HepG2 (cell line): ENCODE measurements at regions not wholly inside any gene's neighbourhood (a gene's known extent, or its start where the extent isn't known, plus 50 kb on each side); places are given as distances from the start of the nearest gene placed in this dataset.
"Not testable (repeated sequence)": the region's sequence is repeated elsewhere in the genome, so short reads cannot be mapped to it uniquely, and the experiment has no call there.

ENCODE experiments used
- ATAC-seq: fragments of 200-7000 bp; cut with Tn5 transposase; 3 replicates; pipeline ENCODE4 v1.9.1; 2020; ENCODE audit warnings: mild to moderate bottlenecking, moderate library complexity
- BruUV-seq: library from RNA; stranded (reverse); fragments of 400-500 nt; replicated peaks from 2 replicates; lab custom pipeline; 2021; lab: Mats Ljungman, UMichigan
- CTCF ChIA-PET: fragments of 300-600 bp; formaldehyde crosslinking; extraction: SDS; loops from one replicate; lab custom pipeline; 2021; ENCODE audit warnings: low total read pairs, inconsistent platforms, low intra/inter-chr PET ratio; lab: Yijun Ruan, JAX
- POLR2A ChIA-PET: fragments of 350-600 bp; sonication (Branson Sonifier 250); formaldehyde crosslinking; loops from one replicate; lab custom pipeline; 2020; ENCODE audit warnings: antibody characterized with exemption, inconsistent platforms; lab: Yijun Ruan, JAX
- DNase-seq: peaks from one replicate; pipeline ENCODE4 v3.0.0-alpha.2; 2015; ENCODE audit warnings: low spot score
- FAIRE-seq: peaks from 3 replicates; lab custom pipeline; 2011; peaks lifted over from hg19 to GRCh38; lab: Jason Lieb, UNC
- H2AFZ ChIP-seq: one replicate; pipeline ENCODE4 v1.6.1; 2011; ENCODE audit warnings: low read length, inconsistent platforms
- H3K27ac ChIP-seq: fragments of 300-600 bp; 3 replicates; pipeline ENCODE4 v1.8.0; 2011; ENCODE audit warnings: mixed run types, mild to moderate bottlenecking, mixed read lengths, low read length, inconsistent platforms; ENCODE audit not compliant: insufficient read depth; ENCODE audit errors: extremely low read length
- H3K27me3 ChIP-seq, 2 experiments: fragments of 200-600 bp in 1 of 2; 2 replicates in 1 of 2; 3 replicates in 1 of 2; pipeline versions ENCODE4 v1.6.0 to v1.8.0; 2011; ENCODE audit warnings: low read length in 2 of 2, mild to moderate bottlenecking in 2 of 2, moderate library complexity in 2 of 2, inconsistent platforms in 1 of 2; ENCODE audit not compliant: insufficient read depth in 2 of 2, control insufficient read depth in 1 of 2
- H3K36me3 ChIP-seq, 2 experiments: fragments of 200-600 bp in 1 of 2; replicated peaks in 1 of 2; 2 replicates in 1 of 2; 3 replicates in 1 of 2; pipeline versions ENCODE4 v1.5.1 to v1.8.0; 2011; ENCODE audit warnings: low read length in 2 of 2, inconsistent platforms in 1 of 2; ENCODE audit not compliant: insufficient read depth in 2 of 2, control insufficient read depth in 1 of 2
- H3K4me1 ChIP-seq: 2 replicates; pipeline ENCODE4 v1.5.1; 2012; ENCODE audit warnings: low read length, inconsistent platforms; ENCODE audit not compliant: insufficient read depth
- H3K4me2 ChIP-seq: 2 replicates; pipeline ENCODE4 v1.6.0; 2011; ENCODE audit warnings: low read depth, low read length, inconsistent platforms
- H3K4me3 ChIP-seq, 3 experiments: fragments of 200-600 bp in 1 of 3; sonication (generic), shearing (Covaris generic) in 1 of 3; replicated peaks in 1 of 3; 2 replicates each; pipeline ENCODE4 v1.5.1; 2011 to 2016; ENCODE audit warnings: low read length in 3 of 3, inconsistent platforms in 2 of 3, low read depth in 2 of 3, mild to moderate bottlenecking in 2 of 3, control low read depth in 1 of 3, mixed read lengths in 1 of 3; ENCODE audit not compliant: insufficient read depth in 1 of 3
- H3K79me2 ChIP-seq: one replicate; pipeline ENCODE4 v1.6.1; 2011; ENCODE audit warnings: low read length, inconsistent platforms; ENCODE audit not compliant: insufficient read depth
- H3K9ac ChIP-seq: 2 replicates; pipeline ENCODE4 v1.6.0; 2011; ENCODE audit warnings: mild to moderate bottlenecking, low read depth, low read length, inconsistent platforms; ENCODE audit not compliant: insufficient read depth
- H3K9me3 ChIP-seq: 2 replicates; pipeline ENCODE4 v1.5.1; 2012; ENCODE audit warnings: mild to moderate bottlenecking, low read length
- H4K20me1 ChIP-seq: 2 replicates; pipeline ENCODE4 v1.6.0; 2011; ENCODE audit warnings: inconsistent platforms, mild to moderate bottlenecking, low read length, moderate library complexity; ENCODE audit not compliant: insufficient read depth
- HDAC1 ChIP-seq: sonication (generic); formaldehyde crosslinking; IDR thresholded peaks from 2 replicates; pipeline ENCODE4 v1.5.1; 2020; ENCODE audit warnings: mild to moderate bottlenecking, missing genetic modification reagents
- NRL ChIP-seq: sonication (generic); formaldehyde crosslinking; IDR thresholded peaks from 2 replicates; pipeline ENCODE4 v1.5.0; 2020; ENCODE audit warnings: missing genetic modification reagents, mild to moderate bottlenecking, moderate library complexity, borderline replicate concordance
- TCF7L2 ChIP-seq: IDR thresholded peaks from 2 replicates; pipeline ENCODE4 v1.6.1; 2011; ENCODE audit warnings: mild to moderate bottlenecking, low read depth, low read length, moderate library complexity
- ZNF124 ChIP-seq: sonication (generic); formaldehyde crosslinking; IDR thresholded peaks from 2 replicates; pipeline ENCODE4 v1.4.0; 2020; ENCODE audit warnings: missing genetic modification reagents
- ZNF781 ChIP-seq: sonication (generic); formaldehyde crosslinking; IDR thresholded peaks from 2 replicates; pipeline ENCODE4 v1.5.1; 2020; ENCODE audit warnings: borderline replicate concordance, mild to moderate bottlenecking, missing genetic modification reagents; ENCODE audit errors: not compliant biosample characterization
- WGBS: methylation state at CpG from one replicate; pipeline ENCODE4 v1.1.6; 2017; ENCODE audit warnings: low lambda C conversion rate; 5-methylcytosine and 5-hydroxymethylcytosine counted together
- in situ Hi-C: cut with HindIII; loops from 2 replicates; pipeline ENCODE4 v1.10.0; 2017; ENCODE audit warnings: low pct_unique_long_range_greater_than_20kb; ENCODE audit not compliant: extremely low pct_ligation_motif_present
- intact Hi-C: fragments of 100-400 bp; cut with micrococcal nuclease; formaldehyde crosslinking; loops from one replicate; pipeline ENCODE4 v1.10.0; 2022; ENCODE audit not compliant: unreplicated experiment

- no TSS peak for BruUV-seq
- intact Hi-C loops = no loop called here
- FAIRE-seq = no peak
Measured at GRCh38 chr9:89854715-89855475, 250.1 kb downstream of the GADD45G start.

GRCh38 chr9:89856296-89856695 is 251.5 kb downstream of the GADD45G start:
- H3K27me3 ChIP-seq, POLR2A ChIA-PET, FAIRE-seq, H3K4me3 ChIP-seq, CTCF ChIA-PET, H4K20me1 ChIP-seq, H3K9me3 ChIP-seq, intact Hi-C loops, H3K27ac ChIP-seq, H2AFZ ChIP-seq, in situ Hi-C loops, H3K9ac ChIP-seq, H3K79me2 ChIP-seq, BruUV-seq, H3K4me2 ChIP-seq, ATAC-seq, DNase-seq, H3K36me3 ChIP-seq, H3K4me1 ChIP-seq: not testable (repeated sequence)
- WGBS = 30% methylated on average over 5 of the region's 5 CpGs

More at GRCh38 chr9:89854715-89855475, 250.1 kb downstream of the GADD45G start:
- no peaks in the 10 kb centered on the region for H3K4me1 ChIP-seq
- H3K79me2 ChIP-seq = no peaks in the 10 kb centered on the region
- DNase-seq (no peak), ATAC-seq (no peak)
- in situ Hi-C loops = no loop called here
- H3K36me3 ChIP-seq = no peaks in the 10 kb centered on the region
- ChIA-PET CTCF (no interaction called here), POLR2A (no interaction called here)
- 15% methylated on average over 11 of the region's 11 CpGs for WGBS
- H4K20me1 ChIP-seq = no peaks in the 10 kb centered on the region
- TF ChIP-seq TCF7L2 = no peak
- no peak for TF ChIP-seq ZNF124 (CRISPR knock-in tag)
- TF ChIP-seq HDAC1 = no peak
- TF ChIP-seq NRL (CRISPR knock-in tag) = no peak
- no peak for TF ChIP-seq ZNF781 (CRISPR knock-in tag)
- H3K9me3 ChIP-seq = no peaks in the 10 kb centered on the region
- no peak overlapping the region for H2AFZ ChIP-seq
- H3K4me3 ChIP-seq = no peak overlapping the region
- no peak overlapping the region for H3K4me2 ChIP-seq
- no peaks in the 10 kb centered on the region; a peak in 1 of 5 replicates for H3K27me3 ChIP-seq
- H3K9ac ChIP-seq = no peak overlapping the region
- H3K27ac ChIP-seq = no peak overlapping the region

GRCh38 chr9:89856950-89857349 is 252.1 kb downstream of the GADD45G start:
- POLR2A ChIA-PET, intact Hi-C loops, CTCF ChIA-PET, H3K4me3 ChIP-seq, DNase-seq, H3K4me1 ChIP-seq, H3K27ac ChIP-seq, H3K27me3 ChIP-seq, BruUV-seq, H4K20me1 ChIP-seq, H3K36me3 ChIP-seq, ATAC-seq, in situ Hi-C loops, H3K9me3 ChIP-seq, H3K9ac ChIP-seq, H3K4me2 ChIP-seq, H3K79me2 ChIP-seq, FAIRE-seq, H2AFZ ChIP-seq: not testable (repeated sequence)

- H3K4me2 ChIP-seq, CTCF ChIA-PET, BruUV-seq, H3K9ac ChIP-seq, H3K9me3 ChIP-seq, H3K4me3 ChIP-seq, FAIRE-seq, DNase-seq, in situ Hi-C loops, H3K27ac ChIP-seq, intact Hi-C loops, H3K36me3 ChIP-seq, H3K27me3 ChIP-seq, H2AFZ ChIP-seq, H3K79me2 ChIP-seq, ATAC-seq, H4K20me1 ChIP-seq, H3K4me1 ChIP-seq, POLR2A ChIA-PET: not testable (repeated sequence)
- WGBS = 0% methylated on average over 1 of the region's 7 CpGs
Measured at GRCh38 chr9:89859842-89860241, 255.0 kb downstream of the GADD45G start.
